HL-60 (cell line): ENCODE measurements at regions not wholly inside any gene's neighbourhood (a gene's known extent, or its start where the extent isn't known, plus 50 kb on each side); places are given as distances from the start of the nearest gene placed in this dataset.

Source experiments
- DNase-seq, 2 experiments: peaks; one replicate each; pipeline ENCODE4 v3.0.0-alpha.2; 2010 to 2020; ENCODE audit warnings: low read depth in 1 of 2, low spot score in 1 of 2
- H3K27ac ChIP-seq: fragments of 250-450 bp; sonication (Bioruptor Pico); replicated peaks from 2 replicates; pipeline ENCODE4 v1.5.1; 2020; ENCODE audit warnings: mild to moderate bottlenecking, moderate library complexity
- H3K27me3 ChIP-seq: fragments of 250-450 bp; sonication (Bioruptor Pico); 2 replicates; pipeline ENCODE4 v1.5.1; 2021; ENCODE audit warnings: mild to moderate bottlenecking, moderate library complexity; ENCODE audit not compliant: insufficient read depth, poor library complexity, severe bottlenecking
- H3K4me3 ChIP-seq: replicated peaks from 2 replicates; pipeline ENCODE4 v1.5.1; 2011; ENCODE audit warnings: mild to moderate bottlenecking, control low read depth, low read length; ENCODE audit not compliant: insufficient read depth
- GABPA ChIP-seq: IDR thresholded peaks from 2 replicates; pipeline ENCODE4 v1.6.1; 2012; ENCODE audit warnings: low read depth
- POLR2AphosphoS5 ChIP-seq: IDR thresholded peaks from 2 replicates; pipeline ENCODE4 v1.6.1; 2012; ENCODE audit warnings: low read depth
- SPI1 ChIP-seq: IDR thresholded peaks from 2 replicates; pipeline ENCODE4 v1.6.1; 2012; ENCODE audit warnings: low read depth, mild to moderate bottlenecking, borderline replicate concordance
- TF ChIP-seq, protein P1 (sequence below): IDR thresholded peaks from 2 replicates; pipeline ENCODE4 v1.6.1; 2012; ENCODE audit warnings: low read depth; ENCODE audit not compliant: insufficient replicate concordance
- TF ChIP-seq, protein P2 (sequence below): IDR thresholded peaks from one replicate; pipeline ENCODE4 v1.5.1; 2011; ENCODE audit warnings: low read length, control low read depth, inconsistent platforms; ENCODE audit not compliant: insufficient read depth

- Histone ChIP-seq H3K27ac (no peak overlapping the region), H3K4me3 (no peak overlapping the region), H3K27me3 (no peaks in the 10 kb centered on the region)
- no peak for DNase-seq
- TF ChIP-seq GABPA: no peak
- TF ChIP-seq, protein P1, sequence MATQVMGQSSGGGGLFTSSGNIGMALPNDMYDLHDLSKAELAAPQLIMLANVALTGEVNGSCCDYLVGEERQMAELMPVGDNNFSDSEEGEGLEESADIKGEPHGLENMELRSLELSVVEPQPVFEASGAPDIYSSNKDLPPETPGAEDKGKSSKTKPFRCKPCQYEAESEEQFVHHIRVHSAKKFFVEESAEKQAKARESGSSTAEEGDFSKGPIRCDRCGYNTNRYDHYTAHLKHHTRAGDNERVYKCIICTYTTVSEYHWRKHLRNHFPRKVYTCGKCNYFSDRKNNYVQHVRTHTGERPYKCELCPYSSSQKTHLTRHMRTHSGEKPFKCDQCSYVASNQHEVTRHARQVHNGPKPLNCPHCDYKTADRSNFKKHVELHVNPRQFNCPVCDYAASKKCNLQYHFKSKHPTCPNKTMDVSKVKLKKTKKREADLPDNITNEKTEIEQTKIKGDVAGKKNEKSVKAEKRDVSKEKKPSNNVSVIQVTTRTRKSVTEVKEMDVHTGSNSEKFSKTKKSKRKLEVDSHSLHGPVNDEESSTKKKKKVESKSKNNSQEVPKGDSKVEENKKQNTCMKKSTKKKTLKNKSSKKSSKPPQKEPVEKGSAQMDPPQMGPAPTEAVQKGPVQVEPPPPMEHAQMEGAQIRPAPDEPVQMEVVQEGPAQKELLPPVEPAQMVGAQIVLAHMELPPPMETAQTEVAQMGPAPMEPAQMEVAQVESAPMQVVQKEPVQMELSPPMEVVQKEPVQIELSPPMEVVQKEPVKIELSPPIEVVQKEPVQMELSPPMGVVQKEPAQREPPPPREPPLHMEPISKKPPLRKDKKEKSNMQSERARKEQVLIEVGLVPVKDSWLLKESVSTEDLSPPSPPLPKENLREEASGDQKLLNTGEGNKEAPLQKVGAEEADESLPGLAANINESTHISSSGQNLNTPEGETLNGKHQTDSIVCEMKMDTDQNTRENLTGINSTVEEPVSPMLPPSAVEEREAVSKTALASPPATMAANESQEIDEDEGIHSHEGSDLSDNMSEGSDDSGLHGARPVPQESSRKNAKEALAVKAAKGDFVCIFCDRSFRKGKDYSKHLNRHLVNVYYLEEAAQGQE: no peak
- TF ChIP-seq, protein P2, sequence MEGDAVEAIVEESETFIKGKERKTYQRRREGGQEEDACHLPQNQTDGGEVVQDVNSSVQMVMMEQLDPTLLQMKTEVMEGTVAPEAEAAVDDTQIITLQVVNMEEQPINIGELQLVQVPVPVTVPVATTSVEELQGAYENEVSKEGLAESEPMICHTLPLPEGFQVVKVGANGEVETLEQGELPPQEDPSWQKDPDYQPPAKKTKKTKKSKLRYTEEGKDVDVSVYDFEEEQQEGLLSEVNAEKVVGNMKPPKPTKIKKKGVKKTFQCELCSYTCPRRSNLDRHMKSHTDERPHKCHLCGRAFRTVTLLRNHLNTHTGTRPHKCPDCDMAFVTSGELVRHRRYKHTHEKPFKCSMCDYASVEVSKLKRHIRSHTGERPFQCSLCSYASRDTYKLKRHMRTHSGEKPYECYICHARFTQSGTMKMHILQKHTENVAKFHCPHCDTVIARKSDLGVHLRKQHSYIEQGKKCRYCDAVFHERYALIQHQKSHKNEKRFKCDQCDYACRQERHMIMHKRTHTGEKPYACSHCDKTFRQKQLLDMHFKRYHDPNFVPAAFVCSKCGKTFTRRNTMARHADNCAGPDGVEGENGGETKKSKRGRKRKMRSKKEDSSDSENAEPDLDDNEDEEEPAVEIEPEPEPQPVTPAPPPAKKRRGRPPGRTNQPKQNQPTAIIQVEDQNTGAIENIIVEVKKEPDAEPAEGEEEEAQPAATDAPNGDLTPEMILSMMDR: no peak
- no peak for TF ChIP-seq POLR2AphosphoS5
- no peak for TF ChIP-seq SPI1
Measured at GRCh38 chr2:21423854-21424253, 300.1 kb downstream of the TDRD15 start.

DNA sequence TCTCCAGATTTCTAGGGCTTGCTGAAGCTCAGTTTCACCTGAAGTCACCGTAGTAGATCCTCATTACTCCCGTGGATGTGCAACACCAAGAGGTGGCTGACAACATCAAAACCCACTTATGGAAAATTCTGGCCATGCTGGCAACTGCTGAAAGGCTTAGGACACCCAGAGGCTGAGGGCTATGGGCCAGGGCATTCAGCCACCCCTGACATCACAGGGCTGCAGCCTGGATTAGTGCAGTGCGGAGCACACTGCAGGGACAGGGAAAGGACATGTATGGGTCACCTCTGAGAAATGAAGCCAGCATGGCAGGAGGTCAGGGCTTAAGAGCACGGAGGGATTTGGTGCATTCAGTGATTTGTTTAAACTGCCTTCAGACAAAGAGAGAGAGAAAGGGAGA, 300.6 kb downstream of the TDRD15 start:
- TF ChIP-seq POLR2AphosphoS5: no peak
- TF ChIP-seq GABPA: no peak
- TF ChIP-seq, protein P2: no peak
- TF ChIP-seq SPI1: no peak
- Histone ChIP-seq H3K27me3 (no peaks in the 10 kb centered on the region), H3K27ac (no peak overlapping the region), H3K4me3 (no peak overlapping the region)
- DNase-seq: no peak

DNA sequence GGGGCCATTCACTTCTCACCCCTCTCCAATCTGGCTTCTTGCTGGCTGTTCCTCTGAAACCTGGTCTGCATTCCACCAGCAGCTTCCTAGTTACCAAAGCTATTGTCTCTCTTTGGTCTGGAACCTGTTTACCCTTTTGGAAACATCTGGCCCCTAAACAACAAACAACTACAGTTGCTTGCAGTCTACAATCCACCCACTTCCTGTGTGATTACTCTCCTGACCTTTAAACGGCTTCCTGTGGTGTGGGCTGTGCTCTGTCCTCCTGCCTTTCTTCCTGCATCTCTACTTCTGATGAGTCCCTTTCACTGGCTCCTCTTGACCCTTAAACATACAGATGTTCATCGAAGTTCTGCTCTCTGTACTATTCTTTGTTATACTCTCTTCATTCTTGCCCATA, 303.8 kb downstream of the TDRD15 start:
- TF ChIP-seq, protein P2: no peak
- TF ChIP-seq GABPA (no peak), POLR2AphosphoS5 (no peak), SPI1 (no peak)
- TF ChIP-seq, protein P1: no peak
- Histone ChIP-seq H3K4me3 (no peak overlapping the region), H3K27me3 (no peaks in the 10 kb centered on the region), H3K27ac (no peak overlapping the region)
- DNase-seq: no peak

DNA sequence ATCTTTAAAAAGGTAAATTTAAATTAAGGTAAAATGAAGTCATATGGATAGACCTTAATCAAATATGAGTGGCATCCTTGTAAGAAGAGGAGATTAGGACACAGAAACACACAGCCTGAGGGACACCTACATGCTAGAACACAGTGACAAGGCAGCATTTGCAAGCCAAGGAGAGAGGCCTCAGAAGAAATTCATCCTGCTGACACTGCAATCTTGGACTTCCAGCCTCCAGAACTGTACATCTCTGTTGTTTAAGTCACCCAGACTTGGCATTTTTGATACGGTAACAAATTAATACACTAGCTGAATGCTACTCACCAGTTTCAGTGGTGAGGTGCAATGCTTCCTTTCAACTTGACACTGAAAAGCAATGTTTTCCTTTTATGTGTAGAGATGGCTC, 305.0 kb downstream of the TDRD15 start:
- no peaks in the 10 kb centered on the region for H3K27me3 ChIP-seq
- no peak for TF ChIP-seq SPI1
- no peak overlapping the region for H3K27ac ChIP-seq
- H3K4me3 ChIP-seq: no peak overlapping the region
- no peak for DNase-seq
